SK-N-SH (cell line): ENCODE measurements at regions not wholly inside any gene's neighbourhood (a gene's known extent, or its start where the extent isn't known, plus 50 kb on each side); places are given as distances from the start of the nearest gene placed in this dataset.

Source experiments
- CTCF ChIA-PET: fragments of 300-600, 350-600 bp; formaldehyde crosslinking; extraction: SDS; loops from one replicate; lab custom pipeline; 2021; lab: Yijun Ruan, JAX
- POLR2A ChIA-PET: fragments of 350-600 bp; sonication (Branson Sonifier 250); formaldehyde crosslinking; extraction: SDS; loops from one replicate; lab custom pipeline; 2020; ENCODE audit warnings: antibody characterized with exemption, inconsistent platforms; lab: Yijun Ruan, JAX
- DNase-seq: peaks from one replicate; pipeline ENCODE4 v3.0.0; 2012
- H2AFZ ChIP-seq: fragments of 200-600 bp; sonication (generic); 2 replicates; pipeline ENCODE4 v1.8.1; 2016; ENCODE audit warnings: antibody characterized with exemption, mild to moderate bottlenecking, low read depth
- H3F3A ChIP-seq: fragments of 200-600 bp; sonication (generic); replicated peaks from 2 replicates; pipeline ENCODE3; 2016; ENCODE audit warnings: antibody characterized with exemption, mild to moderate bottlenecking; ENCODE audit not compliant: insufficient read depth
- H3K27ac ChIP-seq, 2 experiments: fragments of 200-500 bp in 1 of 2; fragments of 200-600 bp in 1 of 2; sonication (Bioruptor generic) in 1 of 2; sonication (generic), shearing (Covaris generic) in 1 of 2; 2 replicates each; pipeline versions ENCODE4 v1.5.1 to v1.6.1; 2014 to 2016; ENCODE audit warnings: low read depth in 2 of 2, inconsistent platforms in 1 of 2, low read length in 1 of 2, mild to moderate bottlenecking in 1 of 2, mixed read lengths in 1 of 2
- H3K27me3 ChIP-seq: fragments of 200-600 bp; sonication (generic), shearing (Covaris generic); 2 replicates; pipeline ENCODE4 v1.6.1; 2016; ENCODE audit warnings: mixed run types; ENCODE audit not compliant: insufficient read depth
- H3K36me3 ChIP-seq, 2 experiments: fragments of 200-500 bp in 1 of 2; fragments of 200-600 bp in 1 of 2; sonication (Bioruptor generic) in 1 of 2; sonication (generic) in 1 of 2; replicated peaks in 1 of 2; 2 replicates each; pipeline versions ENCODE3 to v1.5.1; 2014 to 2016; ENCODE audit warnings: low read length in 1 of 2, mild to moderate bottlenecking in 1 of 2; ENCODE audit not compliant: insufficient read depth in 2 of 2, control insufficient read depth in 1 of 2
- H3K4me1 ChIP-seq, 2 experiments: fragments of 200-500 bp in 1 of 2; fragments of 200-600 bp in 1 of 2; sonication (Bioruptor generic) in 1 of 2; sonication (generic), shearing (Covaris generic) in 1 of 2; 2 replicates each; pipeline versions ENCODE4 v1.5.1 to v1.6.1; 2014 to 2016; ENCODE audit warnings: low read depth in 1 of 2, low read length in 1 of 2, mixed run types in 1 of 2; ENCODE audit not compliant: insufficient read depth in 2 of 2, control insufficient read depth in 1 of 2
- H3K4me2 ChIP-seq: fragments of 200-600 bp; sonication (generic), shearing (Covaris generic); 2 replicates; pipeline ENCODE4 v1.6.1; 2017; ENCODE audit warnings: mixed run types
- H3K4me3 ChIP-seq, 2 experiments: fragments of 200-500 bp in 1 of 2; fragments of 200-600 bp in 1 of 2; sonication (Bioruptor generic) in 1 of 2; sonication (generic), shearing (Covaris generic) in 1 of 2; 2 replicates each; pipeline versions ENCODE4 v1.5.1 to v1.8.1; 2014 to 2016; ENCODE audit warnings: low read depth in 2 of 2, inconsistent platforms in 1 of 2, low read length in 1 of 2, mild to moderate bottlenecking in 1 of 2, mixed read lengths in 1 of 2, moderate library complexity in 1 of 2
- H3K79me2 ChIP-seq: fragments of 200-600 bp; sonication (generic); 2 replicates; pipeline ENCODE4 v1.8.1; 2017; ENCODE audit warnings: mild to moderate bottlenecking; ENCODE audit not compliant: insufficient read depth
- H3K9ac ChIP-seq: fragments of 200-600 bp; sonication (generic); 2 replicates; pipeline ENCODE4 v1.6.1; 2017; ENCODE audit warnings: mixed run types
- H3K9me2 ChIP-seq: fragments of 200-600 bp; sonication (generic); 2 replicates; pipeline ENCODE4 v1.6.1; 2017; ENCODE audit warnings: mixed run types
- H3K9me3 ChIP-seq: fragments of 200-600 bp; sonication (generic); 2 replicates; pipeline ENCODE4 v1.6.1; 2017; ENCODE audit warnings: mixed run types, mild to moderate bottlenecking, moderate library complexity
- H4K20me1 ChIP-seq: fragments of 200-600 bp; sonication (generic); 2 replicates; pipeline ENCODE4 v1.6.1; 2017; ENCODE audit warnings: mild to moderate bottlenecking, mixed run types; ENCODE audit not compliant: insufficient read depth
- FOSL2 ChIP-seq: IDR thresholded peaks from 2 replicates; pipeline ENCODE4 v1.4.0; 2012; ENCODE audit warnings: low read depth, mild to moderate bottlenecking, moderate library complexity, borderline replicate concordance
- FOXJ3 ChIP-seq: sonication (generic); formaldehyde crosslinking; IDR thresholded peaks from 2 replicates; pipeline ENCODE4 v1.5.1; 2020; ENCODE audit warnings: mild to moderate bottlenecking, missing genetic modification reagents
- NFIC ChIP-seq: IDR thresholded peaks from 2 replicates; pipeline ENCODE4 v1.4.0; 2012; ENCODE audit warnings: borderline replicate concordance
- NRF1 ChIP-seq: IDR thresholded peaks from 2 replicates; pipeline ENCODE4 v1.6.1; 2012; ENCODE audit warnings: low read depth, mild to moderate bottlenecking, low read length
- POLR2AphosphoS5 ChIP-seq: IDR thresholded peaks from 2 replicates; pipeline ENCODE4 v1.6.1; 2012; ENCODE audit warnings: low read depth, low read length
- RFX5 ChIP-seq: IDR thresholded peaks from 2 replicates; pipeline ENCODE4 v1.6.1; 2012; ENCODE audit warnings: mild to moderate bottlenecking, improper control_type of control experiment, low read length
- SIN3A ChIP-seq: IDR thresholded peaks from 2 replicates; pipeline ENCODE4 v1.6.1; 2012; ENCODE audit warnings: low read depth, mild to moderate bottlenecking, low read length, moderate library complexity, borderline replicate concordance
- SMC3 ChIP-seq: IDR thresholded peaks from 2 replicates; pipeline ENCODE4 v1.6.1; 2012; ENCODE audit warnings: low read depth, low read length, improper control_type of control experiment
- TCF12 ChIP-seq: IDR thresholded peaks from 2 replicates; pipeline ENCODE4 v1.4.0; 2012
- YY1 ChIP-seq: IDR thresholded peaks from 2 replicates; pipeline ENCODE4 v1.4.0; 2012; ENCODE audit warnings: low read depth, mild to moderate bottlenecking
- WGBS: methylation state at CpG from one replicate; pipeline ENCODE4 v1.1.6; 2017; ENCODE audit warnings: low lambda C conversion rate; 5-methylcytosine and 5-hydroxymethylcytosine counted together
- TF ChIP-seq, protein P1 (sequence below): IDR thresholded peaks from 2 replicates; pipeline ENCODE4 v1.4.0; 2012; ENCODE audit warnings: low read depth, borderline replicate concordance
- TF ChIP-seq, protein P2 (sequence below): fragments of 150-350 bp; IDR thresholded peaks from 2 replicates; pipeline ENCODE4 v1.6.1; 2017; ENCODE audit warnings: antibody characterized with exemption, low read length, low read depth, borderline replicate concordance
- TF ChIP-seq, protein P3 (sequence below): IDR thresholded peaks from 2 replicates; pipeline ENCODE4; 2012

DNA sequence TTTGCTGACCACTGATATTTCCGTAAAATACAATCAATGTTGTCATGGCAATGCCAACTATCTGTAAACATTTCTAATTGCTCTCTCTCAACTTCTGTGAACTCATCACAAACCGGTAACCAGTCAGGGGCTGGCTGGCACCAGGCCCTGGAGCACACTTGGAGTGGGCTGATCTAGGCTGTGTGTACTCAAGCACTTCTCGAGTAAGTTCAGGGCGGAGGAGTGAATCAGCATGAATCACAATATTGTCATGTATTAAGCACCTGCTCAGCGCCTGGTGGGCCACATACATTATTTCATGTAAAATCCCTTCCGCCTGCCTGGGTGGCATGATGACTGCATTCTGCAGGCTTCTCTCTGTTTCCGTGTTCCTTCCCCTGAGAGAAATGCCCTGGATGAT, 212.4 kb downstream of the FOXD2 start (continued):
- TF ChIP-seq NFIC: 0 out of 2 replicates have a peak, but pooled peaks have one; percentile 27

DNA sequence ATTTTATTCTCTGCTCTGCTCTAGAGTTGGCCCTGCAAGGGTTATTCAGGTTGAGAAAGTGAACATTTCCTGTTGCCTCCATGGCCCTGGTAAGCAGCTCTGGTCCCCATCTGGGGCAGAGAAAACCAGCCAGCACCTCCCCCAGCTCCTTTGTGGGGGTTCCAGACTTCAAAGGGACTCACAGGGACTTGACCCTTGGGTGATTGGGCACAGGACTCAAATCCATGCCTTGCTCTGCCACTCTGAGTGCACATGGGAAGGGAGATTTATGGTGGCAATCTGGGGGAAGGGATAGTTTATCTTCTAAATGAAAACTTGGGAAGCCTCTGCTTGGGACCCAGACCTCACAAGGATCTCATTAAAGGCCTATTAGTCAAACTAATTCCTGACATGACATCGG, 212.8 kb downstream of the FOXD2 start:
- 43% methylated on average over 1 of the region's 1 CpG for WGBS
- Histone ChIP-seq H3K79me2 (no peaks in the 10 kb centered on the region), H3K9me2 (no peaks in the 10 kb centered on the region), H2AFZ (no peak overlapping the region), H3K9ac (no peak overlapping the region), H3F3A (peaks cover 7% of the 10 kb centered on the region), H3K4me1 (peaks cover 8 to 19% of the 10 kb centered on the region in 2 experiments; a peak in 2 of 4 replicates), H3K4me2 (no peak overlapping the region), H3K27me3 (peaks cover 4% of the 10 kb centered on the region; the same call in 1 of the 2 replicates), H3K4me3 (no peak overlapping the region), H4K20me1 (peaks cover 3% of the 10 kb centered on the region; the same call in 1 of the 2 replicates), H3K9me3 (no peaks in the 10 kb centered on the region), H3K36me3 (no peaks in the 10 kb centered on the region), H3K27ac (no peak overlapping the region)
- CTCF ChIA-PET: no interaction called here
- DNase-seq: no peak
- POLR2A ChIA-PET: no interaction called here
- TF ChIP-seq TCF12 (no peak), RFX5 (no peak), FOSL2 (no peak), POLR2AphosphoS5 (no peak), YY1 (no peak), SMC3 (no peak)
- TF ChIP-seq, protein P1, sequence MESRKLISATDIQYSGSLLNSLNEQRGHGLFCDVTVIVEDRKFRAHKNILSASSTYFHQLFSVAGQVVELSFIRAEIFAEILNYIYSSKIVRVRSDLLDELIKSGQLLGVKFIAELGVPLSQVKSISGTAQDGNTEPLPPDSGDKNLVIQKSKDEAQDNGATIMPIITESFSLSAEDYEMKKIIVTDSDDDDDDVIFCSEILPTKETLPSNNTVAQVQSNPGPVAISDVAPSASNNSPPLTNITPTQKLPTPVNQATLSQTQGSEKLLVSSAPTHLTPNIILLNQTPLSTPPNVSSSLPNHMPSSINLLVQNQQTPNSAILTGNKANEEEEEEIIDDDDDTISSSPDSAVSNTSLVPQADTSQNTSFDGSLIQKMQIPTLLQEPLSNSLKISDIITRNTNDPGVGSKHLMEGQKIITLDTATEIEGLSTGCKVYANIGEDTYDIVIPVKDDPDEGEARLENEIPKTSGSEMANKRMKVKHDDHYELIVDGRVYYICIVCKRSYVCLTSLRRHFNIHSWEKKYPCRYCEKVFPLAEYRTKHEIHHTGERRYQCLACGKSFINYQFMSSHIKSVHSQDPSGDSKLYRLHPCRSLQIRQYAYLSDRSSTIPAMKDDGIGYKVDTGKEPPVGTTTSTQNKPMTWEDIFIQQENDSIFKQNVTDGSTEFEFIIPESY: no peak
- TF ChIP-seq, protein P2, sequence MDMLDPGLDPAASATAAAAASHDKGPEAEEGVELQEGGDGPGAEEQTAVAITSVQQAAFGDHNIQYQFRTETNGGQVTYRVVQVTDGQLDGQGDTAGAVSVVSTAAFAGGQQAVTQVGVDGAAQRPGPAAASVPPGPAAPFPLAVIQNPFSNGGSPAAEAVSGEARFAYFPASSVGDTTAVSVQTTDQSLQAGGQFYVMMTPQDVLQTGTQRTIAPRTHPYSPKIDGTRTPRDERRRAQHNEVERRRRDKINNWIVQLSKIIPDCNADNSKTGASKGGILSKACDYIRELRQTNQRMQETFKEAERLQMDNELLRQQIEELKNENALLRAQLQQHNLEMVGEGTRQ: no peak

DNA sequence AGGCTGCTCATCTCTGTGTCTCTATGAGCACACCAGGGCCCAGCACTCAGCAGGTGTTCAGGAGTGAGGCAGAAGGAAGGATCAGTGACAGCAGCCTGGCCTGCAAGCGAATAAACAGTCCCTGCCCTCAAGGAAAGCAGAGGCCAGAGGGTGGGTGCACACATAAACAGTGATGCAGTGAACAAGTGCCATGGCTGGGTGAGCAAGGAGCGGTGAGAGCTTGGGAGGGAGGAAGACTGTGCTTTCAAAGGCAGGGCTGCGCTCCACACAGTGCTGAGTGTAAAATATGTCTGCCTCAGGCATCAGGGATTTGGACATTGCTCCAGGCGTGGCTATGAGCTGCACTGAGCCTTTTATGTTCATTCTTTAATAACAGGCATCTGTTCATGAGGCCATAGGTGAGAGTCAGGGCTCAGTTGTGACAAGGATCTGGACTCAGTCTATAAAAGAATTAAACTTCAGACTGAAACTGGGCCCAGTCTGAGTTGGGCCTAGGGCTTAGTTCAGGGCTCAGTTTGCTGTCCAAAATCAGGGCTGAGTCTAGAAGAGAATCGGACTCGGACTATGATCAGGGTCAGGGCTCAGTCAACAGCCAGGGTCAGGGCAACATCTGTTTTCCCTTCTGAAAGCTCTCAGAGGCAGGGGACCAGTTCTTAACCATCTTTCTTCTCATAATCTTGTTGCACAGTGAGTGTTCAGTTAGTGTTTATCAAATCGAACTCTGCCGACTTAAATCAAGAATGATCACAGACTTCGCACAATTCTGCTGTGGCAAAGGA, 213.7 kb downstream of the FOXD2 start:
- Histone ChIP-seq H3K79me2 (no peaks in the 10 kb centered on the region), H3K4me1 (peaks cover 8 to 19% of the 10 kb centered on the region in 2 experiments; a peak in 2 of 4 replicates), H3K9ac (no peak overlapping the region), H3K27ac (no peak overlapping the region), H4K20me1 (peaks cover 3% of the 10 kb centered on the region; the same call in 1 of the 2 replicates), H3K27me3 (peaks cover 3% of the 10 kb centered on the region; the same call in 1 of the 2 replicates), H3K4me3 (no peak overlapping the region), H3K36me3 (no peaks in the 10 kb centered on the region), H2AFZ (no peak overlapping the region), H3K4me2 (no peak overlapping the region), H3F3A (peaks cover 7% of the 10 kb centered on the region), H3K9me3 (no peaks in the 10 kb centered on the region), H3K9me2 (no peaks in the 10 kb centered on the region)
- TF ChIP-seq, protein P2: no peak
- TF ChIP-seq NRF1 (no peak), FOSL2 (no peak), SMC3 (no peak), FOXJ3 (CRISPR knock-in tag) (no peak), SIN3A (no peak)
- TF ChIP-seq, protein P3, sequence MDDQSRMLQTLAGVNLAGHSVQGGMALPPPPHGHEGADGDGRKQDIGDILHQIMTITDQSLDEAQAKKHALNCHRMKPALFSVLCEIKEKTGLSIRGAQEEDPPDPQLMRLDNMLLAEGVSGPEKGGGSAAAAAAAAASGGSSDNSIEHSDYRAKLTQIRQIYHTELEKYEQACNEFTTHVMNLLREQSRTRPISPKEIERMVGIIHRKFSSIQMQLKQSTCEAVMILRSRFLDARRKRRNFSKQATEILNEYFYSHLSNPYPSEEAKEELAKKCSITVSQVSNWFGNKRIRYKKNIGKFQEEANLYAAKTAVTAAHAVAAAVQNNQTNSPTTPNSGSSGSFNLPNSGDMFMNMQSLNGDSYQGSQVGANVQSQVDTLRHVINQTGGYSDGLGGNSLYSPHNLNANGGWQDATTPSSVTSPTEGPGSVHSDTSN: no peak
- 76% methylated on average over 9 of the region's 9 CpGs for WGBS
- DNase-seq: no peak
- POLR2A ChIA-PET: no interaction called here
- CTCF ChIA-PET: interaction anchor here (1.1 to 1.4 kb wide), 2 partner anchors 25 to 27 kb away, joined by 3 read pairs; no protein-coding TSS in a partner anchor
